Activated CD4-positive, alpha-beta T cell treated with anti-CD3 and anti-CD28 coated beads for 1 hour (primary cell): ENCODE measurements at regions not wholly inside any gene's neighbourhood (a gene's known extent, or its start where the extent isn't known, plus 50 kb on each side); places are given as distances from the start of the nearest gene placed in this dataset.

ENCODE experiments used
- DNase-seq: peaks from one replicate; pipeline ENCODE4 v3.0.0-alpha.2; 2020

GRCh38 chr5:8247049-8247899 lies 378.3 kb downstream of the MTRR start:
- no peak for DNase-seq

- no peak for DNase-seq
Observed at GRCh38 chr5:8253376-8253775, 384.4 kb downstream of the MTRR start.

GRCh38 chr5:8254674-8255073 lies 385.7 kb downstream of the MTRR start:
- DNase-seq, result no peak

- no peak for DNase-seq
Observed at GRCh38 chr5:8258801-8259200, 389.9 kb downstream of the MTRR start.

DNA sequence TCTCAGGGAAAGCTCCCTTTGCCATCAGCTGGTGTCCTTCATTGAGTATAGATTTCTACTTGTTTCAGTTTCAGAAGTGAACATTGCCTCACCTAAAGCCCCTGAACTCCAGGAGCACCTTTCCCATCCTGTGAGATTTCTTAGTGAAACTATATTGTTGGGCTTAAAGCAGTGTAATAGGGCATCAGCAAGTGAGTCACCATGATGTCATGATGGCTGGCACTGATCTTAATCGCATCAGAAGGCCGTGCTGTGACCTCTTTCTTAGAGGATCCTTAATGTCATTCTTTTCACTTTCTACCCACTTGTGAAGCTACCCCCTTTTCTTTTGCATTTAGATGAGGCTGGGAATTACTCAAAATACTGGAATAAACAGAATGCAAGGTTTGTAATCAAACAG lies 401.3 kb downstream of the MTRR start:
- no peak for DNase-seq

DNA sequence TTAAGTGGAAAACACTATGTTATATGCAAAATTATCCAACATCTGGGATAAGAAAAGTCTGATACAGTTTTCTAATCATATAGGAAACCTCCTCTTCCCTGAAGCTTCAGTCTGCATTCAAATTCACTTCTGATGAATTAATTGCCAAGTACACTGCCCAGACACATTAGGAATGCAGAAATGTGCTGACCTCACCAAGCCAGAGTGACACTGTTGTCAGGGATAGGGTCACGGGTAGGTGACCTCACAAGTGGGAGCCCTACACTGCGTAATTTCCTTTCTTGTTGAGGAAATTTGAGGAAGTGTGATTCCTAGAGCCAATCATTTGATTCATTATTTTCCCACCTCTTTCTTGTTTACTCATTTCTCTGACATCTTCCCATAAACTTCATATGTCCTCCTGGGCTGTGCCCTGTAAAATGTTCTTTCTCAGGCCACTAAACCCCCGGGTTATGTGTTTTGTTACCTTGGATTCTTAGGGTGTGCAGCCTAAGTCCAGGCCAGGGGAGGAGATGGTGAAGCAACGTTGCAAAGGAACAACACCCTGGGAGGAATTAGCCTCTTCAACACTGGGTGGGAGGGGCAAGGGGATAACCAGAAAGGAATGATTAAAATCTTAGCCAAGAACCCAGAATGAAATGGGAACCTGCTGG lies 411.9 kb downstream of the MTRR start:
- no peak for DNase-seq

DNA sequence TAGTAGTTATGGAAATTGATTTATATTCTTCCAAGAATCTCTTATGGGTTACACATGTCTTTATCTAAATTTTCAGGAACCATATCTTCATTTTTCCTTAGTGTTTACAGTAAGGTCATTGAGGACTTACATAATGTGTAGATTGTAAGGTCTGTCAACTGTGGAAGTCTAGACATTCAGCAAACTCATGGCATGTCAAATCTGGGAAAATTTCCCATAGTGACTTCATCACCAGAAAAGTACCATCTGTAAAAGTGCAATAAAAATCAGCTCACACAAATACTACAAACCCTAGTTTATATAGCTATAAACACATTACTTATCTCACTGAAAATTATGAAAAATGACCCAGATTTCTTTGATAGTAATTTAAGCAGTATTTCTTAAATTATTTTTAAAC lies 419.4 kb downstream of the MTRR start:
- no peak for DNase-seq

DNA sequence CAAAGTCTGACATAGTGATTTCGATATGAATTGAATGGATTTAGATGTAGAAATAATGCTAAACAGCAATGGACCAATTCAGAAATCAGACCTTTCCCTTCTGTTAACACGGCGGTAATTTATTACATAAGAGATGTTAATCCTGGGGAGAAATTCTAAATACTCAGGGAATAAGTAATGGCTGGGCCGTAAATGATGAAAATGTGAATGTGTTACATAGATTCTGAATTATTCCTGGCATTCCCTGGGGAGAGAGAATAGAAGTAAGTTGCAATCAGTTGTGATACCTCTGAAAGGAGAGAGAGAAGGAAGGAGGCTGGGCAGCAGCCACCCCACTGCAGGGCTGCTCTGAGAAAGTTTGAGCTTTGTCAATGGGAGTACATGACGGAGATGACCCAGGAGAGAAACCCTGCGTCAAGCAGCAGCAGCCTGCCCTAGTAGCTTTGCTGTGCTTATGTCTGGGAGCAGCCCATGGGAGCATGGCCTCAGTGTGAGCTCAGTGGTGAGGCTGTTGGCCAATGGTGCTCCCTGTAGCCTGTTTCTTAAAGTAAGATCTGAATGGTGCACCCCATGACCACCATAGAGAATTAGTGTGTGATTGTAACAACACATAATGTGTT lies 420.1 kb downstream of the MTRR start:
- no peak for DNase-seq

GRCh38 chr5:8289779-8290178 lies 420.8 kb downstream of the MTRR start:
- DNase-seq, result no peak

DNA sequence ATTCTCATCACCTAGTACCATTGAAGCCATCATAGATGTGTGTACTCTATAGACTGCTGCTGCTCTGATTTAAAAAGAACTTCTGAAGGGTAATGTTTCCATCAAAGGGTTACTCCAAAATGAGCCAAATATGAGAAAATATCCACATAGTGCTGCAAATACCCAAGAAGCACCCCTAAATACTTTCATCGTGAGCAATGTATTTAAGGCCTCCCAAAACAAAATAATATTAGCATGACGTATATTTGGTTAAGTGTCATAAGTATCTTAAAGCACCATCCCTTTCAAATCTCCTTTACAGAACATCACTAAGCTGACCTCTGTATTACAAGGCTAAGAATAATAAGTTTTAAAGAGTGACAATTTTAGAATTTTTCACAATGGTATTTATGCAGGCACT lies 421.8 kb downstream of the MTRR start:
- no peak for DNase-seq

DNA sequence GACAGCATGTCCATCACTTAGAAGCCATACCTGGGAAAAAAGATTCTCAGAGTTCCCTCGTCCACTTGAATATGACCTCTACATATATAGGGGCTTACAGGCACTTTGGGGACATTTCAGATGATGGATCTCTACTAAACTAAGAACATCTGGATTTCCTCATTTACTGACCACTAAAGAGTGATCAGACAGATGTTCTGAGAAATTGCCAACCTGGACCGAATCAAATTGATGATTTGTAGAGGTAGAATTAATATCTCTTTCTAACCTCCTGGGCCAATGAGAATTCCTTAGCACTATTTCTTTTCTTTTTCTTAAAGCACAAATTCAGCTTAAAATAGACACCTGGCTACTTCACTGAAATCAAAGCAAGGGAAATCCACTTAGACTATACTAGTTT lies 422.7 kb downstream of the MTRR start:
- DNase-seq, result no peak

DNA sequence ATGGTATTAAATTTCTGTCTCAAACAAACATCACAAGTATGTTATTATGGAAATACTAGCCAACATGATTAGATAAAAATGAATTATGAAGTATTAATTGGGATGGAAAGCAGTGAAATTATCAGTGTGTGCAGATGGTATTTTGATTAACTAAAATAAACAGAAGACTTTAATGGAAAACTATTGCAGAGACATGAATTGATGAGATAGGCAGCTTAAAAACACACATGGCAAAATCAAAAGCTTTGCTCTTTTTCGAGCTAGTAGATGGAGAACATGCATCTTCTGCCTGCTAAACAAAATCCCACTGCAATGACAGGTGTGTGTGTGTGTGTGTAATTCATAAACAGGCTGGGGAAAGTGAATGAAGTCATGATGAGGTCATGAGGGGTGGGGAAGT lies 426.2 kb downstream of the MTRR start:
- no peak for DNase-seq

DNA sequence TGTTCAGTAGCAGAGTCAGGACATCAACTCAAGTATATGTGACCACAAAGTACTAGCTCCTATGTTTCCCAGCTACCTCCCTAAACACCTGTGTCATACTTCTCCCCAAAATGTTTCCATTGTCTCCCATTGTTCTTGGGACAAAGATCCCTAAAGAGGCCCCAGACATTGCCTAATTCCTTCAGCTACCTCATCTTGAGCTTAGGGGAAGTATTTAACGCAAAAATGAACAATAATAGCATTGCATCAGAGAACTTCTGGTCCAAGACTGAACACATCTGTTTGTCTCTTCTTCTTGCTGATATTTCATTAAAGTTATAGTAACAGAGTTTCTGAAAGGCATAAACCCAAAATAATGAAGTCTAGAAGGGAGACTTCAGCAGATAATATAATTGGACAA lies 430.8 kb downstream of the MTRR start:
- no peak for DNase-seq

- DNase-seq, result no peak
Observed at GRCh38 chr5:8304341-8304740, 435.4 kb downstream of the MTRR start.

GRCh38 chr5:8306288-8306896 lies 437.4 kb downstream of the MTRR start:
- no peak for DNase-seq

DNA sequence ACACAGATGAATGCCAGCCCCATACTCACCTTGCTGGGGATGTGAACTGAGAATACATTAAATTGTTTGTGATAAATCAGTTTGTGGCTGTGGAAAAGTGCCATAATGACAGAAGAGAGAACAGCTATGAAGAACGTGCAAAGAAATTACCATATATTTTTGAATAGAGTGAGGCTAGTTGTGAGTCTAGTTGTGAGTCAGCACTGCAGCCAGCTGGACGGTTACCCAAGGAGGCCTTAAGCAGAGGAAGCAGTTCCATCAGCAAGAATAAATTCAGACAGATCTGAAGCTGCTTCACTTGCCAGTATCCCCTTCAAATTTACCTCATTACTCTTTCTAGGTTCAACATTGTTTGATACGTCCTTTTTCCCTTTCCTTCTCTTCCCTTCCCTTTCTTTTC lies 446.0 kb downstream of the MTRR start:
- DNase-seq, result no peak

GRCh38 chr5:8316608-8317280 lies 447.8 kb downstream of the MTRR start:
- DNase-seq, result no peak

DNA sequence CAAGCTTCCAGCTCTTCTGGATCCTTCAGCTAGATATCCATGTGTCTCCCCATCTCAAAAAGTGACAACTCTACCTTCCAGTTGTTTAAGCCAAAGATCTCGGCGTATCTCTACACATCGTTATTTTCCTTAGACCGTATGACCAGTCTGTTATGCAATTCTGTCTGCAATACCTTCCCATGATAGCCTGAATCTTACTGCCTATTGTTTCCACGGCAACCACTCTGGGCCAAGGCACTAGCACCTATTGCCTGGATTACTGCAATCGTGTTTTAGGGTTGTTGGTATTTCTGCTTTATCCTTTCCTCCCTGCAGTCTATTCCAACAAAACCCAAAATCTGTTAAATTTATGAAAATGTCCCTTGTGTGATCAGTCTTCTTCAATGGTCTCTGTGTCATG lies 448.4 kb downstream of the MTRR start:
- no peak for DNase-seq

DNA sequence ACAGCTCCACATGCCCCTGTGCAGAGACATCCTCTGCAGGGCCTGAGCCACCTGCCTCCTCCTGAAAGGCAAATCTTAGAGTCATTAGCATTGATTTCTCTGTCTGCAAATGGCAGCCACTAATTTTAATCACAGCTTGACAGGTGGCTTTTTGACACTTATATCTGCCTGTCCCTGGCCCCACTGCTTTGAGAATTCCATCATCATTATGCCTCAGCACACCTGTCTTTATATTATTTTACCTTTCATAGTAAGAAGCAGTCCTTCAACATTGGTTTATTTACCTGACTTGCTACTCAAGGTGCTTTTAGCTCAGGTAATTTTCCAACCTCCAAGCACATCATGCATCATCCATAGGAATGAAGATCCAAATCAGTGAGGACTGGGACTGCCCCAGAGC lies 451.3 kb downstream of the MTRR start:
- no peak for DNase-seq

GRCh38 chr5:8321272-8321671 lies 452.3 kb downstream of the MTRR start:
- no peak for DNase-seq

DNA sequence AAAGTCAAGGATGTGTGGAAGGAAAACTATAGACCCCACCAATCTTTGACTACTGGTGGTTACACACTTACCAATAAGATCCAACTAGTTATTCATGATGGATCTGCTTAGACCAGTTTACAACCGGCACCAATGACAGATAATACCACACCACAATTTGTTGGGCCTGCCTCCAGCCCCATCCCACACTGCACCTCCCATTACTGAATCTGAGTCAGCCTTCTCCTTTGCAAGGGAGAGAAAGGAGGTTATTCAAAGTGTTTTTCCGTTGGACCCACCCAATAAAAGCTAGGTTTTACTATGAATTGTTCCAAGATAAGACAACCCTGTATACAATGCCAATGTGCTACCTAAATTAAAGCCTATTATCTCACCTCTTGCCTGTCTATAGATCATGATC lies 453.5 kb downstream of the MTRR start:
- no peak for DNase-seq

DNA sequence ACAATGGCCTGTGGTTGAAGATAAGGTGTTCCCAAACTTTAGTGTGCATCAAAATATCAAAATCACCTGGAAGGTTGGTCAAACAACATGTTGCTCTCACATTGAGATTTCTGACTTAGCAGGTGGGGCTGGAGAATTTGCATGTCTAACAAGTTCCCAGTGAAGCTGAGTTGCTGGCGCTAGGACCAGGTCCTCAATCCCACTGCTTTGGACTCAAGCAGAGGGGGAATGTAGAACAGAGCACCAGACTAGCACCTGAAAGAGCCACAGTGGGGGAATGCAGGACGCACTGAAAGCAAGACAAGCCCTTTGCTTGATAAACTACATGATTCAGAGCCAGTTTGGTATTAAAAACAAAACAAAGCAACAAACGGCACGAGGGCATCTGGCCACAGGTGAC lies 458.1 kb downstream of the MTRR start:
- no peak for DNase-seq

DNA sequence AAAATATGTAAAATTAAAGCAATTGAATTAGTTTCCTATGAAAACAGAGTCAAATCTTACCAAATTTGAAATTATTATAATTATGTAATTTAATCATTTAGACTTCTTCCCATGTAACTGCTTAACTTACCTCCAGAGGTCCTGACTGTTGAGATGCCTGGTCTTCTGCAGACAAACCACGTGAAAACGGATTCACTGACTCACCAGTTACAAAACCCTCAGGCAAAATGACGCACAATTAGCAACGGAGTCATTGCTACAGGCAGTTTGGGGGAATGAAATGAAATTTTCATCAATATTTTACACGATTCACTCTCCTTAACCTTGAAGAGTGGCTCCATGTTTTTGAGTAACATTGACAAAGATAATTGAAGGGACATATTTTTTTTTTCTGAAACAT lies 460.8 kb downstream of the MTRR start:
- no peak for DNase-seq
